ENCODE measurements at regions not wholly inside any gene's neighbourhood (a gene's known extent, or its start where the extent isn't known, plus 50 kb on each side); places are given as distances from the start of the nearest gene placed in this dataset.

DNA sequence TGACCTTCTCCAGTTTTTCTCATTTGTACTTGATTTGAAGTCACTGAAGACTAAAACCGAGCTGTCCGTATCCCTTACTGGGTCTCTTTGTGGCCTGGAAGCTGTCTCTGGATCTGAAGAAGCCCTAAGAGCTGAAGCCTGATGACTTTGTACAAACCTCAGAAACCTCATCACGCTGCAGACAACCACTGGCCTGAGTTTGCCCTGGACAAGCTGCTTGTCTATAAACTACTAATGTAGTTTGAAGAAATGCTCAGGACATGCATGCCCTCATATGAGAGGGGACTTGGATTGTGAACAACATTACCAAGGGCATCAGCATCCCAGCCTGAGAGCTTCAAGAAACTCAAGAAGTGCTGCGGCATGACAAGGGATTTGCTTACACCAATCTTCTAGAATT is 79.3 kb upstream of the CBLN2 start:
- no peaks in the 10 kb centered on the region for H3K4me1 ChIP-seq (ENCODE audit: control insufficient read depth in 1 of 2, insufficient read depth in 2 of 2, low read length in 2 of 2)
- no peak overlapping the region for H3K4me3 ChIP-seq (ENCODE audit: low read length in 2 of 2)
- WGBS, 2 donors: 67 to 69% methylated on average over 4 of the region's 4 CpGs
- H3K36me3 ChIP-seq (ENCODE audit: control insufficient read depth in 1 of 2, insufficient read depth in 2 of 2, low read length in 1 of 2): no peaks in the 10 kb centered on the region
- no peak for ATAC-seq (ENCODE audit: low FRiP score)
- DNase-seq: no peak
- intact Hi-C loops (cut with DNase I): no loop called here
- H3K27me3 ChIP-seq (ENCODE audit: control insufficient read depth in 1 of 2, insufficient read depth in 2 of 2, low read length in 1 of 2): peaks cover 0 to 1% of the 10 kb centered on the region in 2 donors
- H3K27ac ChIP-seq (ENCODE audit: low read depth in 1 of 2, low read length in 2 of 2): no peak overlapping the region
- peaks cover 1% of the 10 kb centered on the region for H3K9me3 ChIP-seq (ENCODE audit: control insufficient read depth, low read length)

DNA sequence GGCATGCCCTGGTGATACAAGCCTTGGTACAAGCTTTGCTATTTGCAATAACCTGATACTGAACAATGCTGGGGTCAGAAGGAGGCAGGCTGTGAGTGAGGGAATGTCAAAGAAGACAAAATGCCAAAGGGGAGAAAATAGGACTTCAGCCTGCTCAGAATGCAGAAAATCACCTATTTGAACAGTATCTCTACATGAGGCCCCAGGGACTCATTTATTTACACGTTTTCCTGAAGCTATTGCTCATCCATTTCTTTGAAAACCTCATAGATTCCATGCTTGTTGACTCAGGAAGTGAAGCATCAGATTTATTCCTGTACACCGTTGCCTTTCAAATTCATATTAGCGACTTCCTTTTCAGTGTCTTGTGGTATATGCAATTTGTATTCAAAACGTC is 69.4 kb upstream of the CBLN2 start:
- Histone ChIP-seq H3K27ac (ENCODE audit: low read depth in 1 of 2, low read length in 2 of 2) (no peak overlapping the region), H3K36me3 (ENCODE audit: control insufficient read depth in 1 of 2, insufficient read depth in 2 of 2, low read length in 1 of 2) (no peaks in the 10 kb centered on the region), H3K4me3 (ENCODE audit: low read length in 2 of 2) (no peak overlapping the region), H3K4me1 (ENCODE audit: control insufficient read depth in 1 of 2, insufficient read depth in 2 of 2, low read length in 2 of 2) (no peaks in the 10 kb centered on the region), H3K9me3 (ENCODE audit: control insufficient read depth, low read length) (no peaks in the 10 kb centered on the region), H3K27me3 (ENCODE audit: control insufficient read depth in 1 of 2, insufficient read depth in 2 of 2, low read length in 1 of 2) (no peaks in the 10 kb centered on the region)
- DNase-seq (no peak), ATAC-seq (ENCODE audit: low FRiP score) (no peak)
- intact Hi-C loops (cut with DNase I): no loop called here
- 47 to 51% methylated on average over 4 of the region's 4 CpGs for WGBS, 2 donors

DNA sequence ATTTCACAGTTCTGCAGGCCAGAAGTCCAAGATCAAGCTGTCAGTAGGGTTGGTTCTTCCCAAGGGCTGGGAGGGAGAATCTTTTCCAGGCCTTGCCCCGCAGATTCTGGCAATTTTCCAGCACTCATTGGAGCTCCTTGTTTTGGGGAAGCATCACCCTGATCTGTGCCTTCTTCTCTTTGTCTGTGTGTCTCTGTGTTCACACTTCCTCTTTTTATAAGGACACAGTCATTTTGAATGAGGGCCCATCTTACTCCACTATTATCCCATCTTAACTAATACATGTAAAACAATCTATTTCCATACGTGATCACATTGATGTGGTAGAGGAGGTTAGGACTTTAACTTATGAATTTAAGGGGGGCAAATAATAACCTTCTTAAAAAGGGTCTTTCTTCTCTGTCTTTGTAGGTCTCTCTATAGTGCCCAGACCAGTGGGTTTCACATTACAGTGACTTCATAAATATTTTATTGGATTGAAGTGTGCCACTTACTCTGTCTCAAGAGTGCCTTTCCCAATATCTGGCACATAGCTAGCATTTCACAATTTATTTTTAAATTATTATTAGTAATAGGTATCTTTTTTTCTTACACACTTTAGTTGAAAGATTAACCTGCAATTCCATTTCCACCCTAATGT is 68.9 kb upstream of the CBLN2 start:
- ATAC-seq (ENCODE audit: low FRiP score) (no peak), DNase-seq (no peak)
- intact Hi-C loops (cut with DNase I): no loop called here

DNA sequence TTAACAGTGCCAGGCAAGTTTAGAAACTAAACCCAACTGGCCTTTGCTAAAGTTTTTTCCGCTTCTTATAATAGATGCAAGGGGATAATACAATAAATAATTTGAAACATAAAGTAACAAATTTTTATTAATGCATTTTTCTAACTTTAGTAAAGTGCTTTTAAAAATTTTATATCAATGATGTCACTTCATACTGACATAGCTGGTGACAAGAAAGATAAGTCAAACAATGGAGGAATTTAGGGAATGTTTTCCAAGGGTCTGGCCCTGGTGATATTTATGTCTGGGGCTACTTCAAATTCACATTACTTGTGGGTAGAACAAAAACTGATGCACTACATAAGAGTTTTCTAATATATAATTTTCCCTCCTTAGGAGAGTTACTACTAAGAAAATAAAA is 61.2 kb upstream of the CBLN2 start:
- Histone ChIP-seq H3K4me3 (ENCODE audit: low read length in 2 of 2) (no peak overlapping the region), H3K36me3 (ENCODE audit: control insufficient read depth in 1 of 2, insufficient read depth in 2 of 2, low read length in 1 of 2) (no peaks in the 10 kb centered on the region), H3K4me1 (ENCODE audit: control insufficient read depth in 1 of 2, insufficient read depth in 2 of 2, low read length in 2 of 2) (no peaks in the 10 kb centered on the region), H3K27ac (ENCODE audit: low read depth in 1 of 2, low read length in 2 of 2) (no peak overlapping the region), H3K9me3 (ENCODE audit: control insufficient read depth, low read length) (no peaks in the 10 kb centered on the region), H3K27me3 (ENCODE audit: control insufficient read depth in 1 of 2, insufficient read depth in 2 of 2, low read length in 1 of 2) (no peaks in the 10 kb centered on the region)
- WGBS, 2 donors: 36 to 59% methylated on average over 1 of the region's 1 CpG
- intact Hi-C loops (cut with DNase I): no loop called here
- ATAC-seq (ENCODE audit: low FRiP score) (no peak), DNase-seq (no peak)

More for the DNA sequence above, 68.9 kb upstream of the CBLN2 start:
- Histone ChIP-seq H3K4me3 (ENCODE audit: low read length in 2 of 2) (no peak overlapping the region), H3K27ac (ENCODE audit: low read depth in 1 of 2, low read length in 2 of 2) (no peak overlapping the region), H3K36me3 (ENCODE audit: control insufficient read depth in 1 of 2, insufficient read depth in 2 of 2, low read length in 1 of 2) (no peaks in the 10 kb centered on the region), H3K4me1 (ENCODE audit: control insufficient read depth in 1 of 2, insufficient read depth in 2 of 2, low read length in 2 of 2) (no peaks in the 10 kb centered on the region), H3K9me3 (ENCODE audit: control insufficient read depth, low read length) (no peaks in the 10 kb centered on the region), H3K27me3 (ENCODE audit: control insufficient read depth in 1 of 2, insufficient read depth in 2 of 2, low read length in 1 of 2) (no peaks in the 10 kb centered on the region)
- WGBS, 2 donors: 74 to 75% methylated on average over 2 of the region's 2 CpGs

DNA sequence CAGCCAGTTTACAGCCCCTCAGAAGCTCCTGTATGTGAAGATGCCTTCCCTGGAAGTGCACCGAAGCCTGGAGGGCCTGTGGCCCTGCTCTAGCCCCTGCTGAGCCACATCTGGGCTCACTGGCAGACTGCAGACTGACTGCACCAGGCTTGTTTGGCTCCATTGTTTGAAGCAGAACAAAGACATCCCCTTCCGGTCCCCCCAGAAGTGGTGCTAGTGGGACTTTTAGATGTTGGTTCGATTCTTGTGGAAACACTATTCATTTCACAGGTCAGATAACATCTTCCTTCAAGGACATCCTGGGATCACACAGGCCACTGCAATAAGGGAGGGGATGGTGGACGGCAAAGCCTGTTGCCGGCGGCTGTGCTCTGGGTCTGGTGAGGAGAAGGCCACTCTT is 57.8 kb upstream of the CBLN2 start:
- Histone ChIP-seq H3K4me1 (ENCODE audit: control insufficient read depth in 1 of 2, insufficient read depth in 2 of 2, low read length in 2 of 2) (no peaks in the 10 kb centered on the region), H3K36me3 (ENCODE audit: control insufficient read depth in 1 of 2, insufficient read depth in 2 of 2, low read length in 1 of 2) (no peaks in the 10 kb centered on the region), H3K4me3 (ENCODE audit: low read length in 2 of 2) (no peak overlapping the region), H3K27me3 (ENCODE audit: control insufficient read depth in 1 of 2, insufficient read depth in 2 of 2, low read length in 1 of 2) (no peaks in the 10 kb centered on the region), H3K9me3 (ENCODE audit: control insufficient read depth, low read length) (peaks cover 2% of the 10 kb centered on the region), H3K27ac (ENCODE audit: low read depth in 1 of 2, low read length in 2 of 2) (no peak overlapping the region)
- no peak for ATAC-seq (ENCODE audit: low FRiP score)
- 83 to 88% methylated on average over 6 of the region's 6 CpGs for WGBS, 2 donors
- DNase-seq: no peak
- intact Hi-C loops (cut with DNase I): no loop called here

DNA sequence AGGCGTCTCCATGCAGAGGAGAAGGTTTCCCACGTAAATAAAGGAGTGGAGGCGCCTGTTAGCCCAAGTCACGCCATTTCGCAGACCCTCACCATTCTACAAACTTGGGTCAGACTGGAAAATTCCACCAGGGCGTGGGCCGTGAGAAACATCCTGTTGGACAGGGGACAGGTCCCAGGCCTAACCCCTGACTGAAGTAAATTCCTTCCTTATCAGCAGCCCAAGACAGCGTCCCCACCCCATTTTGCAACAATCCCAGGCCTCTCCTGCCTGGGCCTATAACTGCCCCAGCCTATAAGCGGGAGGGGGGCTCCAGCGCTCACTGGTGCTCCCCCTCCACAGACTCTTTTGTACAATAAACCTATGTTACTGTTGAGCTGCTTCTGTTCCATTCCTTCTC is 57.3 kb upstream of the CBLN2 start:
- H3K4me1 ChIP-seq (ENCODE audit: control insufficient read depth in 1 of 2, insufficient read depth in 2 of 2, low read length in 2 of 2): no peaks in the 10 kb centered on the region
- intact Hi-C loops (cut with DNase I): no loop called here
- DNase-seq: no peak
- no peak overlapping the region for H3K27ac ChIP-seq (ENCODE audit: low read depth in 1 of 2, low read length in 2 of 2)
- peaks cover 2% of the 10 kb centered on the region for H3K9me3 ChIP-seq (ENCODE audit: control insufficient read depth, low read length)
- no peak overlapping the region for H3K4me3 ChIP-seq (ENCODE audit: low read length in 2 of 2)
- H3K27me3 ChIP-seq (ENCODE audit: control insufficient read depth in 1 of 2, insufficient read depth in 2 of 2, low read length in 1 of 2): no peaks in the 10 kb centered on the region
- no peaks in the 10 kb centered on the region for H3K36me3 ChIP-seq (ENCODE audit: control insufficient read depth in 1 of 2, insufficient read depth in 2 of 2, low read length in 1 of 2)
- 75 to 77% methylated on average over 10 of the region's 10 CpGs for WGBS, 2 donors
- no peak for ATAC-seq (ENCODE audit: low FRiP score)
